Activated B cell treated with CpG ODN at 0.5 μM for 24 hours (primary cell): ENCODE measurements at regions not wholly inside any gene's neighbourhood (a gene's known extent, or its start where the extent isn't known, plus 50 kb on each side); places are given as distances from the start of the nearest gene placed in this dataset.

Experiments
- ATAC-seq: fragments of 200-7000 bp; cut with Tn5 transposase; one replicate; pipeline ENCODE4 v1.10.0; 2021; ENCODE audit warnings: low read depth, mild to moderate bottlenecking, moderate library complexity
- CTCF ChIA-PET: fragments of 350-600 bp; sonication (Branson Sonifier 250); formaldehyde crosslinking; loops from one replicate; lab custom pipeline; 2021; ENCODE audit warnings: antibody characterized with exemption; lab: Charles Lee
- POLR2A ChIA-PET: fragments of 350-600 bp; sonication (Branson Sonifier 250); formaldehyde crosslinking; loops from one replicate; lab custom pipeline; 2021; ENCODE audit warnings: antibody characterized with exemption; lab: Charles Lee
- DNase-seq: peaks from one replicate; pipeline ENCODE4 v3.0.0; 2022
- H3K27ac Mint-ChIP-seq: one replicate; pipeline ENCODE4 v1.8.0; 2020; ENCODE audit warnings: mixed read lengths
- H3K27me3 Mint-ChIP-seq: one replicate; pipeline ENCODE4 v1.8.0; 2021; ENCODE audit warnings: mixed read lengths
- H3K36me3 Mint-ChIP-seq: one replicate; pipeline ENCODE4 v1.8.0; 2021; ENCODE audit warnings: low read depth, mixed read lengths
- H3K4me1 Mint-ChIP-seq: one replicate; pipeline ENCODE4 v1.8.0; 2021; ENCODE audit warnings: mixed read lengths
- H3K4me3 Mint-ChIP-seq: one replicate; pipeline ENCODE4 v1.8.0; 2020; ENCODE audit warnings: mild to moderate bottlenecking, mixed read lengths
- H3K9me3 Mint-ChIP-seq: one replicate; pipeline ENCODE4 v1.8.0; 2020; ENCODE audit warnings: mixed read lengths
- CTCF ChIP-seq: fragments of 200-600 bp; IDR thresholded peaks from one replicate; pipeline ENCODE4 v1.8.0; 2022; ENCODE audit warnings: antibody characterized with exemption, mild to moderate bottlenecking
- intact Hi-C: fragments of 100-400 bp; cut with micrococcal nuclease; formaldehyde crosslinking; loops from one replicate; pipeline ENCODE4 v1.15.1; 2024

GRCh38 chr5:159398936-159399335 lies 68.6 kb upstream of the IL12B start:
- CTCF ChIA-PET = interaction anchor here (0.8 kb wide), 1 partner anchor 66 kb away, joined by 3 read pairs; no protein-coding TSS in a partner anchor
- Mint-ChIP-seq H3K9me3 (no peaks in the 10 kb centered on the region), H3K27me3 (no peaks in the 10 kb centered on the region), H3K4me1 (peaks cover 5% of the 10 kb centered on the region), H3K4me3 (no peak overlapping the region), H3K36me3 (no peaks in the 10 kb centered on the region), H3K27ac (no peak overlapping the region)
- ATAC-seq (no peak), DNase-seq (no peak)
- no peak for TF ChIP-seq CTCF
- POLR2A ChIA-PET = no interaction called here
- intact Hi-C loops = no loop called here

- H3K27ac Mint-ChIP-seq = no peak overlapping the region
Measured at GRCh38 chr5:159400476-159400875, 70.2 kb upstream of the IL12B start.

GRCh38 chr5:159402311-159402710 lies 72.0 kb upstream of the IL12B start:
- no peak overlapping the region for H3K27ac Mint-ChIP-seq
- CTCF ChIA-PET = interaction anchor here (1.5 kb wide), 2 partner anchors 69 to 619 kb away, joined by 3 to 4 read pairs; no protein-coding TSS in a partner anchor

More at GRCh38 chr5:159400476-159400875, 70.2 kb upstream of the IL12B start:
- POLR2A ChIA-PET = no interaction called here
- DNase-seq (no peak), ATAC-seq (no peak)
- Mint-ChIP-seq H3K36me3 (no peaks in the 10 kb centered on the region), H3K27me3 (no peaks in the 10 kb centered on the region), H3K4me1 (peaks cover 21% of the 10 kb centered on the region), H3K4me3 (no peak overlapping the region), H3K9me3 (no peaks in the 10 kb centered on the region)
- CTCF ChIA-PET = no interaction called here
- TF ChIP-seq CTCF = no peak
- intact Hi-C loops = no loop called here

GRCh38 chr5:159402856-159403255 lies 72.6 kb upstream of the IL12B start:
- no peaks in the 10 kb centered on the region for H3K36me3 Mint-ChIP-seq
- intact Hi-C loops = no loop called here
- DNase-seq (no peak), ATAC-seq (no peak)
- no peaks in the 10 kb centered on the region for H3K9me3 Mint-ChIP-seq
- H3K27me3 Mint-ChIP-seq = no peaks in the 10 kb centered on the region
- H3K4me3 Mint-ChIP-seq = no peak overlapping the region
- TF ChIP-seq CTCF = no peak
- POLR2A ChIA-PET = no interaction called here
- no peak overlapping the region for H3K27ac Mint-ChIP-seq
- H3K4me1 Mint-ChIP-seq = peaks cover 39% of the 10 kb centered on the region
- CTCF ChIA-PET = interaction anchor here (1.5 kb wide), 2 partner anchors 70 to 619 kb away, joined by 3 to 4 read pairs; no protein-coding TSS in a partner anchor

More at GRCh38 chr5:159402311-159402710, 72.0 kb upstream of the IL12B start:
- Mint-ChIP-seq H3K27me3 (no peaks in the 10 kb centered on the region), H3K36me3 (no peaks in the 10 kb centered on the region), H3K4me3 (no peak overlapping the region), H3K4me1 (peaks cover 38% of the 10 kb centered on the region), H3K9me3 (no peaks in the 10 kb centered on the region)
- TF ChIP-seq CTCF = no peak
- DNase-seq (no peak), ATAC-seq (no peak)
- intact Hi-C loops = no loop called here
- POLR2A ChIA-PET = no interaction called here

- Mint-ChIP-seq H3K27me3 (no peaks in the 10 kb centered on the region), H3K9me3 (no peaks in the 10 kb centered on the region), H3K4me1 (peaks cover 39% of the 10 kb centered on the region), H3K36me3 (no peaks in the 10 kb centered on the region), H3K27ac (peak overlapping the region; percentile 5), H3K4me3 (no peak overlapping the region)
- DNase-seq (no peak), ATAC-seq (no peak)
- no peak for TF ChIP-seq CTCF
- ChIA-PET CTCF (no interaction called here), POLR2A (no interaction called here)
- intact Hi-C loops = no loop called here
Measured at GRCh38 chr5:159403906-159404681, 73.8 kb upstream of the IL12B start.
